Gastrocnemius medialis (tissue), 4 donors: ENCODE measurements at regions not wholly inside any gene's neighbourhood (a gene's known extent, or its start where the extent isn't known, plus 50 kb on each side); places are given as distances from the start of the nearest gene placed in this dataset.

Experiments used
- POLR2A ChIP-seq, 2 donors: fragments of 450-650 bp; IDR thresholded peaks; one replicate each; pipeline ENCODE4 v1.6.1; 2017; ENCODE audit warnings: antibody characterized with exemption in 2 of 2, mild to moderate bottlenecking in 2 of 2, moderate library complexity in 2 of 2
- TF ChIP-seq, protein P1 (sequence below), 5 experiments: fragments of 450-650 bp in 3 of 5; fragments of 200-600 bp in 2 of 5; sonication (generic) in 2 of 5; IDR thresholded peaks in 4 of 5; conservative IDR thresholded peaks in 1 of 5; 1 replicate in 4 of 5; 2 replicates in 1 of 5; pipeline ENCODE4 v1.5.1; 2016 to 2019; ENCODE audit warnings: antibody characterized with exemption in 5 of 5, mild to moderate bottlenecking in 3 of 5, moderate library complexity in 3 of 5

DNA sequence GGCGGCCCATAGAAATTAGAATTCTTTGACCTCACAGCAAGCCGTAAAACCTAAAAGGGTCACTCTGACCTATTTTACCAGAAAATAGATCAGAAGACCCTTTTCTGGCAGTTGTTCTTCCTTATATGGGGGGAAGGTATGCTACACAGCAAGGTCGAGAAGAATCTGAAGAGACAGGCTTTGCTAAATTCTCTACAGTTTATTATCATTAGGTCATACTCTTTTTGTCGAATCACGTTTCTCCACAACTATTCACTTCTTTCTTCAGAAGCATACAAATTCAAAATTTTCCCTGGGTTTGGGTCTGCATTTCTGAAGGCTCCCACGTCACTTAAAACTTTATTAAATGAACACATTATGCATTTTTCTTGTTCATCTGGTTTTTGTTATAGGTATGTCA lies 229.5 kb upstream of the GRM7 start:
- TF ChIP-seq, protein P1, sequence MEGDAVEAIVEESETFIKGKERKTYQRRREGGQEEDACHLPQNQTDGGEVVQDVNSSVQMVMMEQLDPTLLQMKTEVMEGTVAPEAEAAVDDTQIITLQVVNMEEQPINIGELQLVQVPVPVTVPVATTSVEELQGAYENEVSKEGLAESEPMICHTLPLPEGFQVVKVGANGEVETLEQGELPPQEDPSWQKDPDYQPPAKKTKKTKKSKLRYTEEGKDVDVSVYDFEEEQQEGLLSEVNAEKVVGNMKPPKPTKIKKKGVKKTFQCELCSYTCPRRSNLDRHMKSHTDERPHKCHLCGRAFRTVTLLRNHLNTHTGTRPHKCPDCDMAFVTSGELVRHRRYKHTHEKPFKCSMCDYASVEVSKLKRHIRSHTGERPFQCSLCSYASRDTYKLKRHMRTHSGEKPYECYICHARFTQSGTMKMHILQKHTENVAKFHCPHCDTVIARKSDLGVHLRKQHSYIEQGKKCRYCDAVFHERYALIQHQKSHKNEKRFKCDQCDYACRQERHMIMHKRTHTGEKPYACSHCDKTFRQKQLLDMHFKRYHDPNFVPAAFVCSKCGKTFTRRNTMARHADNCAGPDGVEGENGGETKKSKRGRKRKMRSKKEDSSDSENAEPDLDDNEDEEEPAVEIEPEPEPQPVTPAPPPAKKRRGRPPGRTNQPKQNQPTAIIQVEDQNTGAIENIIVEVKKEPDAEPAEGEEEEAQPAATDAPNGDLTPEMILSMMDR (IDR thresholded peaks at IDR 0.05 in 4 of 5, conservative IDR thresholded peaks at IDR 0.05 in 1 of 5) = no peak
- no peak for TF ChIP-seq POLR2A (IDR thresholded peaks at IDR 0.05)
